ENCODE measurements at regions not wholly inside any gene's neighbourhood (a gene's known extent, or its start where the extent isn't known, plus 50 kb on each side); places are given as distances from the start of the nearest gene placed in this dataset.

DNA sequence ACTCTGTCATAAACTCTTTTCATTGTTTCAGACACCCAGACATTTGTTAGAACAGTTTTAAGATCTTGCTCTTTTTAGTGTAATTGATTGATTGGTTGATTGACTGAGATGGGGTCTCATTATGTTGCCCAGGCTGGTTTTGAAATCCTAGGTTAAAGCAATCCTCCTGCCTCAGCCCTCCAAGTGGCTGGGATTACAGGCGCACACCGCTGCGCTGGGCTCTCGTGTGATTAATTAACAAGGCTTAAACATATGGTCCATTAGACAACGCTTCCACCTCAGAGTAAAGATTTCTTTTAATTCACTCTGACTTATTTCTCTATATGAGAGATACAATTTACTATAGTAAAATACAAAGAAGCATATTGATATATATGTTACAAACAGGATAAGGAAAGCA, 114.0 kb upstream of the C2CD4B start:
- TF ChIP-seq, protein P1, sequence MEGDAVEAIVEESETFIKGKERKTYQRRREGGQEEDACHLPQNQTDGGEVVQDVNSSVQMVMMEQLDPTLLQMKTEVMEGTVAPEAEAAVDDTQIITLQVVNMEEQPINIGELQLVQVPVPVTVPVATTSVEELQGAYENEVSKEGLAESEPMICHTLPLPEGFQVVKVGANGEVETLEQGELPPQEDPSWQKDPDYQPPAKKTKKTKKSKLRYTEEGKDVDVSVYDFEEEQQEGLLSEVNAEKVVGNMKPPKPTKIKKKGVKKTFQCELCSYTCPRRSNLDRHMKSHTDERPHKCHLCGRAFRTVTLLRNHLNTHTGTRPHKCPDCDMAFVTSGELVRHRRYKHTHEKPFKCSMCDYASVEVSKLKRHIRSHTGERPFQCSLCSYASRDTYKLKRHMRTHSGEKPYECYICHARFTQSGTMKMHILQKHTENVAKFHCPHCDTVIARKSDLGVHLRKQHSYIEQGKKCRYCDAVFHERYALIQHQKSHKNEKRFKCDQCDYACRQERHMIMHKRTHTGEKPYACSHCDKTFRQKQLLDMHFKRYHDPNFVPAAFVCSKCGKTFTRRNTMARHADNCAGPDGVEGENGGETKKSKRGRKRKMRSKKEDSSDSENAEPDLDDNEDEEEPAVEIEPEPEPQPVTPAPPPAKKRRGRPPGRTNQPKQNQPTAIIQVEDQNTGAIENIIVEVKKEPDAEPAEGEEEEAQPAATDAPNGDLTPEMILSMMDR (conservative IDR thresholded peaks at IDR 0.05; ENCODE audit: low read length) = no peak
- no peak for TF ChIP-seq EZH2phosphoT487 (IDR thresholded peaks at IDR 0.05; ENCODE audit: borderline replicate concordance, low read depth, low read length)
